H1 (cell line): ENCODE measurements at regions not wholly inside any gene's neighbourhood (a gene's known extent, or its start where the extent isn't known, plus 50 kb on each side); places are given as distances from the start of the nearest gene placed in this dataset.
A peak's percentile ranks its signal among the peaks of the same experiment; 100 is the strongest.

Experiments
- CTCF ChIA-PET: fragments of 300-600 bp; sonication (Branson Sonifier 250); formaldehyde crosslinking; loops from one replicate; lab custom pipeline; 2021; ENCODE audit not compliant: partially characterized antibody; lab: Charles Lee
- POLR2A ChIA-PET: fragments of 300-600 bp; sonication (Branson Sonifier 250); formaldehyde crosslinking; loops from one replicate; lab custom pipeline; 2021; ENCODE audit warnings: inconsistent platforms; ENCODE audit not compliant: partially characterized antibody; lab: Charles Lee
- DNase-seq, 2 experiments: peaks; one replicate each; pipeline versions ENCODE4 v3.0.0 to v3.0.0-alpha.2; 2010 to 2022; ENCODE audit warnings: low spot score in 2 of 2, low read depth in 1 of 2, mixed read lengths in 1 of 2
- FAIRE-seq: peaks from 2 replicates; lab custom pipeline; 2011; peaks lifted over from hg19 to GRCh38; lab: Jason Lieb, UNC
- H2AFZ ChIP-seq: 2 replicates; pipeline ENCODE4 v1.8.1; 2012; ENCODE audit warnings: low read length, inconsistent platforms
- H2AK5ac ChIP-seq: 2 replicates; pipeline ENCODE4 v1.6.1; 2013; ENCODE audit warnings: low read depth, low read length
- H2BK120ac ChIP-seq: replicated peaks from 2 replicates; pipeline ENCODE3; 2013; ENCODE audit warnings: low read depth, low read length, inconsistent platforms
- H2BK12ac ChIP-seq: 2 replicates; pipeline ENCODE4 v1.6.1; 2013; ENCODE audit warnings: low read depth, low read length
- H2BK15ac ChIP-seq: 2 replicates; pipeline ENCODE4 v1.6.1; 2013; ENCODE audit warnings: low read length
- H2BK20ac ChIP-seq: 2 replicates; pipeline ENCODE4 v1.6.1; 2013; ENCODE audit warnings: low read length
- H2BK5ac ChIP-seq: 2 replicates; pipeline ENCODE4 v1.6.1; 2013; ENCODE audit warnings: low read depth, low read length
- H3K14ac ChIP-seq: 2 replicates; pipeline ENCODE4 v1.6.1; 2013; ENCODE audit warnings: inconsistent platforms; ENCODE audit not compliant: insufficient read length
- H3K18ac ChIP-seq: 2 replicates; pipeline ENCODE4 v1.6.1; 2013; ENCODE audit warnings: low read length; ENCODE audit errors: extremely low read depth
- H3K23ac ChIP-seq: 2 replicates; pipeline ENCODE4 v1.6.1; 2013; ENCODE audit warnings: inconsistent platforms; ENCODE audit not compliant: insufficient read length
- H3K23me2 ChIP-seq: 2 replicates; pipeline ENCODE4 v1.6.1; 2013; ENCODE audit warnings: low read depth, low read length
- H3K27ac ChIP-seq: 2 replicates; pipeline ENCODE4 v1.6.1; 2011; ENCODE audit warnings: low read depth, low read length, inconsistent platforms
- H3K27me3 ChIP-seq, 4 experiments: replicated peaks in 1 of 4; 1 replicate in 1 of 4; 2 replicates in 3 of 4; pipeline versions ENCODE4 v1.6.1 to v1.8.1; 2011 to 2013; ENCODE audit warnings: low read length in 3 of 4, mild to moderate bottlenecking in 3 of 4, inconsistent platforms in 2 of 4, mixed read lengths in 2 of 4, moderate library complexity in 1 of 4; ENCODE audit not compliant: control insufficient read depth in 3 of 4, insufficient read depth in 3 of 4; ENCODE audit errors: extremely low read depth in 1 of 4
- H3K36me3 ChIP-seq, 4 experiments: 2 replicates each; pipeline versions ENCODE4 v1.6.1 to v1.8.1; 2011 to 2013; ENCODE audit warnings: mild to moderate bottlenecking in 4 of 4, low read length in 3 of 4, moderate library complexity in 2 of 4, control low read depth in 1 of 4, inconsistent platforms in 1 of 4; ENCODE audit not compliant: insufficient read depth in 4 of 4, control insufficient read depth in 2 of 4
- H3K4ac ChIP-seq: replicated peaks from 2 replicates; pipeline ENCODE3; 2013; ENCODE audit warnings: low read length, low read depth, mixed read lengths, inconsistent platforms; ENCODE audit not compliant: insufficient read length
- H3K4me1 ChIP-seq, 4 experiments: replicated peaks in 1 of 4; 1 replicate in 1 of 4; 2 replicates in 3 of 4; pipeline versions ENCODE4 v1.6.1 to v1.8.1; 2011 to 2013; ENCODE audit warnings: low read length in 3 of 4, inconsistent platforms in 2 of 4, mixed read lengths in 1 of 4; ENCODE audit not compliant: insufficient read depth in 4 of 4, control insufficient read depth in 3 of 4
- H3K4me2 ChIP-seq, 2 experiments: 2 replicates each; pipeline versions ENCODE4 v1.6.1 to v1.8.1; 2011 to 2013; ENCODE audit warnings: low read depth in 2 of 2, low read length in 2 of 2, control low read depth in 1 of 2, inconsistent platforms in 1 of 2, mild to moderate bottlenecking in 1 of 2; ENCODE audit not compliant: insufficient read depth in 1 of 2
- H3K4me3 ChIP-seq, 4 experiments: fragments of 200-600, 300-600 bp in 1 of 4; sonication (generic), shearing (Covaris generic), sonication (Bioruptor Twin) in 1 of 4; 2 replicates each; pipeline versions ENCODE4 v1.5.1 to v1.8.1; 2011 to 2016; ENCODE audit warnings: low read length in 4 of 4, low read depth in 3 of 4, control low read depth in 2 of 4, inconsistent platforms in 2 of 4, mild to moderate bottlenecking in 2 of 4, mixed read lengths in 1 of 4, moderate library complexity in 1 of 4; ENCODE audit not compliant: insufficient read depth in 2 of 4; ENCODE audit errors: extremely low read depth in 1 of 4
- H3K56ac ChIP-seq: replicated peaks from 2 replicates; pipeline ENCODE3; 2013; ENCODE audit warnings: low read depth, mild to moderate bottlenecking, mixed read lengths, low read length, inconsistent platforms; ENCODE audit not compliant: insufficient read length
- H3K79me1 ChIP-seq: 2 replicates; pipeline ENCODE4 v1.6.1; 2013; ENCODE audit warnings: low read depth, low read length, control low read depth
- H3K79me2 ChIP-seq, 2 experiments: 2 replicates each; pipeline versions ENCODE4 v1.6.1 to v1.8.1; 2012 to 2013; ENCODE audit warnings: low read length in 2 of 2, mild to moderate bottlenecking in 2 of 2, inconsistent platforms in 1 of 2; ENCODE audit not compliant: insufficient read depth in 2 of 2, control insufficient read depth in 1 of 2
- H3K9ac ChIP-seq, 4 experiments: replicated peaks in 1 of 4; 1 replicate in 1 of 4; 2 replicates in 3 of 4; pipeline versions ENCODE4 v1.6.1 to v1.8.1; 2011 to 2013; ENCODE audit warnings: low read depth in 3 of 4, low read length in 3 of 4, control low read depth in 2 of 4, mild to moderate bottlenecking in 2 of 4, moderate library complexity in 2 of 4, inconsistent platforms in 1 of 4; ENCODE audit errors: extremely low read depth in 1 of 4
- H3K9me3 ChIP-seq, 2 experiments: 2 replicates each; pipeline versions ENCODE4 v1.6.1 to v1.8.1; 2012 to 2013; ENCODE audit warnings: mild to moderate bottlenecking in 2 of 2, moderate library complexity in 2 of 2, control low read depth in 1 of 2, inconsistent platforms in 1 of 2, low read depth in 1 of 2, low read length in 1 of 2, mixed read lengths in 1 of 2; ENCODE audit not compliant: insufficient read depth in 2 of 2
- H4K20me1 ChIP-seq, 2 experiments: replicated peaks in 1 of 2; 2 replicates each; pipeline versions ENCODE3 to v1.8.1; 2011 to 2013; ENCODE audit warnings: inconsistent platforms in 2 of 2, low read length in 2 of 2, mild to moderate bottlenecking in 1 of 2; ENCODE audit not compliant: insufficient read depth in 2 of 2, control insufficient read depth in 1 of 2
- H4K5ac ChIP-seq: 2 replicates; pipeline ENCODE4 v1.6.1; 2013; ENCODE audit warnings: low read length, low read depth, mixed read lengths, inconsistent platforms; ENCODE audit not compliant: insufficient read length
- H4K8ac ChIP-seq: 2 replicates; pipeline ENCODE4 v1.8.0; 2013; ENCODE audit warnings: mild to moderate bottlenecking, moderate library complexity, low read length, inconsistent platforms; ENCODE audit not compliant: insufficient read depth; ENCODE audit errors: extremely low read depth
- H4K91ac ChIP-seq: replicated peaks from 2 replicates; pipeline ENCODE3; 2013; ENCODE audit warnings: low read length, mixed read lengths, inconsistent platforms; ENCODE audit not compliant: insufficient read length
- ASH2L ChIP-seq: fragments of 200-600, 300-600 bp; sonication (generic); IDR thresholded peaks from one replicate; pipeline ENCODE4 v1.7.1; 2017; ENCODE audit warnings: low read length
- CHD1 ChIP-seq: IDR thresholded peaks from 2 replicates; pipeline ENCODE4 v1.6.1; 2012; ENCODE audit warnings: low read depth, low read length, improper control_type of control experiment
- CHD2 ChIP-seq: IDR thresholded peaks from 2 replicates; pipeline ENCODE4 v1.6.1; 2012; ENCODE audit warnings: low read length, improper control_type of control experiment
- HDAC2 ChIP-seq, 2 experiments: fragments of 300-600 bp in 1 of 2; sonication (generic) in 1 of 2; IDR thresholded peaks; 2 replicates each; pipeline ENCODE4 v1.6.1; 2011 to 2012; ENCODE audit warnings: low read depth in 2 of 2, low read length in 2 of 2, mild to moderate bottlenecking in 2 of 2, moderate library complexity in 2 of 2, borderline replicate concordance in 1 of 2, inconsistent platforms in 1 of 2
- JUND ChIP-seq: IDR thresholded peaks from 2 replicates; pipeline ENCODE4 v1.6.1; 2011; ENCODE audit warnings: mild to moderate bottlenecking, improper control_type of control experiment, low read length
- TCF12 ChIP-seq: IDR thresholded peaks from 2 replicates; pipeline ENCODE4 v1.6.1; 2011; ENCODE audit warnings: low read depth, mild to moderate bottlenecking, low read length
- TEAD4 ChIP-seq: IDR thresholded peaks from 2 replicates; pipeline ENCODE4 v1.6.1; 2012; ENCODE audit warnings: low read depth, low read length, inconsistent platforms, mixed read lengths
- USF2 ChIP-seq: IDR thresholded peaks from 2 replicates; pipeline ENCODE4 v1.6.1; 2011; ENCODE audit warnings: low read length, improper control_type of control experiment
- WGBS, 2 experiments: shearing (Covaris generic) in 1 of 2; methylation state at CpG; one replicate each; pipeline versions ENCODE4 v1.1.6 to v1.1.7; 2013 to 2015; ENCODE audit warnings: low lambda C conversion rate in 2 of 2, mixed read lengths in 2 of 2, inconsistent platforms in 1 of 2, low coverage in 1 of 2, missing lambda C conversion rate in 1 of 2; ENCODE audit not compliant: insufficient replicate concordance in 2 of 2, insufficient coverage in 1 of 2, insufficient read length in 1 of 2; ENCODE audit errors: extremely low coverage in 1 of 2, missing lambda C conversion rate in 1 of 2; 5-methylcytosine and 5-hydroxymethylcytosine counted together

GRCh38 chrX:103446665-103447302, 70.4 kb downstream of the BEX3 start:
- H3K79me1 ChIP-seq: no peaks in the 10 kb centered on the region
- peak; percentile 39 for FAIRE-seq
- H3K18ac ChIP-seq: no peak overlapping the region; the same call in 1 of the 2 replicates
- no peak overlapping the region for H3K23ac ChIP-seq
- H4K5ac ChIP-seq: no peak overlapping the region
- no peaks in the 10 kb centered on the region for H4K20me1 ChIP-seq
- no peaks in the 10 kb centered on the region for H3K27me3 ChIP-seq
- H4K8ac ChIP-seq: no peak overlapping the region
- no peak overlapping the region for H2BK5ac ChIP-seq
- peaks cover 0 to 5% (median under 1%) of the 10 kb centered on the region in 4 experiments; a peak in 2 of 8 replicates for H3K36me3 ChIP-seq
- H4K91ac ChIP-seq: no peak overlapping the region
- peak overlapping the region in 1 of 4 experiments; percentile 28; a peak in 1 of 8 replicates for H3K4me3 ChIP-seq
- TF ChIP-seq ASH2L: no peak
- TF ChIP-seq CHD2: no peak
- peak; percentile 84 for TF ChIP-seq TEAD4
- TF ChIP-seq JUND: no peak
- no peak for TF ChIP-seq TCF12
- no peak for TF ChIP-seq HDAC2 (IDR thresholded peaks at IDR 0.05; ENCODE audit: borderline replicate concordance in 1 of 2, low read depth in 2 of 2, low read length in 2 of 2)
- TF ChIP-seq USF2: no peak
- TF ChIP-seq CHD1: no peak
- H3K14ac ChIP-seq: no peak overlapping the region
- no peak overlapping the region for H2BK15ac ChIP-seq
- H3K56ac ChIP-seq: no peak overlapping the region
- ChIA-PET POLR2A (interaction anchor here (1.2 kb wide), 1 partner anchor 91 kb away, joined by 3 read pairs; the partner anchor contains the start of gene TCEAL9), CTCF (interaction anchor here (1.7 kb wide), 1 partner anchor 17 kb away, joined by 4 read pairs; no protein-coding TSS in a partner anchor)
- no peaks in the 10 kb centered on the region for H3K23me2 ChIP-seq
- DNase-seq: no peak
- WGBS, 2 experiments: 61% methylated on average over 2 of the region's 2 CpGs; no CpG with 5 or more reads in 1 of the 2 experiments
- H3K79me2 ChIP-seq: no peaks in the 10 kb centered on the region
- no peak overlapping the region; a peak in 1 of 4 replicates for H3K4me2 ChIP-seq
- H3K4ac ChIP-seq: no peak overlapping the region
- H2AK5ac ChIP-seq: no peak overlapping the region
- 0 out of 2 replicates have a peak overlapping the region, but pooled peaks have one; percentile 45 for H3K27ac ChIP-seq
- H3K9me3 ChIP-seq: no peaks in the 10 kb centered on the region
- no peak overlapping the region for H2BK12ac ChIP-seq
- H3K4me1 ChIP-seq: no peaks in the 10 kb centered on the region; a peak in 1 of 7 replicates
- H3K9ac ChIP-seq: no peak overlapping the region
- H2BK20ac ChIP-seq: no peak overlapping the region
- H2AFZ ChIP-seq: no peak overlapping the region
- H2BK120ac ChIP-seq: no peak overlapping the region
